Body of pancreas (tissue), 4 donors: ENCODE measurements at regions not wholly inside any gene's neighbourhood (a gene's known extent, or its start where the extent isn't known, plus 50 kb on each side); places are given as distances from the start of the nearest gene placed in this dataset.

Experiments
- ATAC-seq: fragments of 150-250 bp; one replicate; pipeline ENCODE4 v1.9.1; 2016
- DNase-seq, 4 donors: peaks; one replicate each; pipeline ENCODE4 v3.0.0-alpha.2; 2019
- H3K27ac ChIP-seq, 4 donors: fragments of 200-600 bp; sonication (generic); 1 replicate in 3 of 4; 2 replicates in 1 of 4; pipeline versions ENCODE4 v1.5.1 to v1.6.1; 2016 to 2019; ENCODE audit warnings: mild to moderate bottlenecking in 1 of 4, mixed read lengths in 1 of 4, moderate library complexity in 1 of 4
- H3K27me3 ChIP-seq, 2 donors: fragments of 200-600 bp; sonication (generic); one replicate each; pipeline ENCODE4 v1.6.0; 2016; ENCODE audit warnings: mild to moderate bottlenecking in 1 of 2
- H3K36me3 ChIP-seq, 2 donors: fragments of 200-600 bp; sonication (generic); replicated peaks in 1 of 2; 2 replicates each; pipeline ENCODE4 v1.5.1; 2016; ENCODE audit warnings: low read depth in 2 of 2; ENCODE audit not compliant: insufficient read depth in 1 of 2
- H3K4me1 ChIP-seq: fragments of 200-600 bp; sonication (generic); one replicate; pipeline ENCODE4 v1.6.0; 2016
- H3K4me3 ChIP-seq, 2 donors: fragments of 200-600 bp; sonication (generic); 1 replicate in 1 of 2; 2 replicates in 1 of 2; pipeline ENCODE4 v1.5.1; 2016 to 2019
- H3K9me3 ChIP-seq, 3 donors: fragments of 200-600 bp; sonication (generic); 1 replicate in 2 of 3; 2 replicates in 1 of 3; pipeline ENCODE4 v1.5.1; 2016
- POLR2A ChIP-seq, 3 donors: fragments of 450-650 bp; IDR thresholded peaks; one replicate each; pipeline ENCODE4 v1.6.1; 2016; ENCODE audit warnings: antibody characterized with exemption in 3 of 3, mild to moderate bottlenecking in 2 of 3
- WGBS, 2 donors: methylation state at CpG; one replicate each; pipeline ENCODE4 v1.1.5; 2017; 5-methylcytosine and 5-hydroxymethylcytosine counted together
- intact Hi-C: fragments of 100-400 bp; cut with DNase I; formaldehyde crosslinking; loops from one replicate; pipeline ENCODE4 v1.15.1; 2023
- TF ChIP-seq, protein P1 (sequence below), 7 experiments: fragments of 450-650 bp in 4 of 7; fragments of 200-600 bp in 3 of 7; sonication (generic) in 3 of 7; IDR thresholded peaks; one replicate each; pipeline ENCODE4 v1.5.1; 2016 to 2019; ENCODE audit warnings: antibody characterized with exemption in 7 of 7

DNA sequence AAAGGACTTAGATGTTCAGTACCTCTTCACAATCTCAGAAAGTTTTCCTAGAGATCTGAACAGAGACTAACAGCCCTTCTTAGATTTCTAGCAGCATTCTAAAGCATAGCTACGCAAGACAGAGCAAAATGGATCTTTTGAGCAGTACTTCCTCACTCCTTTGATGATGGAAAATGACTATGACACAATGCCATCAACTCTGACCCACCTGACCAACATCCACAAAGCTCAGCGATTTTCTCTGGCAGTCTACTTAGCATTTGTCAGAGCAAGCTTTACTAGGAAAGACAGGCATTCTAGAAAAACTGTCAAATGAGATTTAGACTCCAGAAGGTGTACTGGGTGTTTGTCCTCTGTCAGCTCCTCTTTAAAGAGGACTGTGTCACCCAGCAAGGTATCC is 180.9 kb upstream of the ACVR2A start:
- DNase-seq, result no peak
- ATAC-seq, result no peak
- Histone ChIP-seq H3K4me1 (no peaks in the 10 kb centered on the region), H3K36me3 (no peaks in the 10 kb centered on the region), H3K27me3 (no peaks in the 10 kb centered on the region), H3K4me3 (no peak overlapping the region), H3K27ac (no peak overlapping the region), H3K9me3 (no peaks in the 10 kb centered on the region)
- TF ChIP-seq, protein P1, sequence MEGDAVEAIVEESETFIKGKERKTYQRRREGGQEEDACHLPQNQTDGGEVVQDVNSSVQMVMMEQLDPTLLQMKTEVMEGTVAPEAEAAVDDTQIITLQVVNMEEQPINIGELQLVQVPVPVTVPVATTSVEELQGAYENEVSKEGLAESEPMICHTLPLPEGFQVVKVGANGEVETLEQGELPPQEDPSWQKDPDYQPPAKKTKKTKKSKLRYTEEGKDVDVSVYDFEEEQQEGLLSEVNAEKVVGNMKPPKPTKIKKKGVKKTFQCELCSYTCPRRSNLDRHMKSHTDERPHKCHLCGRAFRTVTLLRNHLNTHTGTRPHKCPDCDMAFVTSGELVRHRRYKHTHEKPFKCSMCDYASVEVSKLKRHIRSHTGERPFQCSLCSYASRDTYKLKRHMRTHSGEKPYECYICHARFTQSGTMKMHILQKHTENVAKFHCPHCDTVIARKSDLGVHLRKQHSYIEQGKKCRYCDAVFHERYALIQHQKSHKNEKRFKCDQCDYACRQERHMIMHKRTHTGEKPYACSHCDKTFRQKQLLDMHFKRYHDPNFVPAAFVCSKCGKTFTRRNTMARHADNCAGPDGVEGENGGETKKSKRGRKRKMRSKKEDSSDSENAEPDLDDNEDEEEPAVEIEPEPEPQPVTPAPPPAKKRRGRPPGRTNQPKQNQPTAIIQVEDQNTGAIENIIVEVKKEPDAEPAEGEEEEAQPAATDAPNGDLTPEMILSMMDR (IDR thresholded peaks at IDR 0.05), result no peak
- TF ChIP-seq POLR2A (IDR thresholded peaks at IDR 0.05), result no peak
- intact Hi-C loops, result no loop called here
- WGBS, 2 donors, result 56 to 73% methylated on average over 2 of the region's 2 CpGs

DNA sequence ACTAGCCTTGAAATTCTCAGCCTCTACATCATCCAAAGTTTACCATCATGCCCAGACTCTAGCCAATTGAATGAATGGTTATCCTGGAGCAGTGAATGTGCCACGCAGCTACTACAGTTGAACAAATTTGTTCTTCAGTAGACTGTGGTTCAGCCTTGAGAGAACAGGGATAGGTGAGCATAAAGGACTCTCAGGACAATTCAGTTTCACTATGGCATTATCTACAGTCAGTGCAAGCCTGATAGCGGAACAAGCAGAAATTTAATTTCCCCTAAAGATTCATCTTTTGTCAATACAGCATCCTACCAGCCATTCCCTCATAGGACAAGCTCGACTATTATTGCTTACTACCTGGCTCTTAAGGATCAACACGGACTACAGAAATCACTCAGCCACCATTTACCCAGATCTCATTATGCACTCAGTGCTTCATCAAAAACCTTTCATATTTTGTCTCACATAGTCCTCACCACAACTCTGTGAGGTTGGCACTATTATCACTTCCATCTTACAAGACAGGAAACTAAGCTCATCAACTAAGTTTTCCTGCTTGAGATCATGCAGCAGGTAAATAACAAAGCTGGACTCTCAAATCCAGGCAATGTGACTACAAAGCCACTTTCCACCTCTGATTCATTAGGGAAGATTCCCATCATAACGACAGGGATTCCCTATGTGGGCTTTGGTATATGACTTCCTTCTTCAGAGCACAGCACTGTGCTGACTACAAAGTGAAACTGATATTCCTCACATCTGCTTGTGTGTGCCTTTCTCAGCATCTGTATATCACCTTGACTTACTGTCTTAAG is 181.5 kb upstream of the ACVR2A start:
- Histone ChIP-seq H3K36me3 (no peaks in the 10 kb centered on the region), H3K9me3 (no peaks in the 10 kb centered on the region), H3K4me3 (no peak overlapping the region), H3K27me3 (no peaks in the 10 kb centered on the region), H3K4me1 (no peaks in the 10 kb centered on the region), H3K27ac (no peak overlapping the region)
- ATAC-seq (no peak), DNase-seq (no peak)
- intact Hi-C loops, result no loop called here
- 58 to 68% methylated on average over 5 of the region's 5 CpGs for WGBS, 2 donors
- TF ChIP-seq POLR2A (IDR thresholded peaks at IDR 0.05), result no peak
- TF ChIP-seq, protein P1 (IDR thresholded peaks at IDR 0.05), result no peak

DNA sequence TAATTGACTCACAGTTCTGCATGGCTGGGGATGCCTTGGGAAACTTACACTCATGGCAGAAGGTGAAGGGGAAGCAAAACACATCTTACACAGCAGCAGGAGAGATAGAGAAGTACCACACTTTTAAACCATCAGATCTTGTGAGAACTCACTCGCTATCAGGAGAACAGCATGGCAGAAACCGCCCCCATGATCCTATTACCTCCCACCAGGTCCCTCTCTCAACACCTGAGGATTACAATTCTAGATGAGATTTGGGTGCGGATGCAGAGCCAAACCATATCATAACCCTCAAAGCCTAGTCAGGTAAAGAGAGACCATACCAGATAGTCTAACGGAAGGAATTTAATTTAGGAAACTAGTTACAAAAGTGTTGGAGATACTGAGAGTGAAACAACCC is 182.6 kb upstream of the ACVR2A start:
- 85 to 95% methylated on average over 4 of the region's 4 CpGs for WGBS, 2 donors
- no peak for DNase-seq
- no peak overlapping the region for H3K4me3 ChIP-seq
- no peak overlapping the region for H3K27ac ChIP-seq
- TF ChIP-seq, protein P1 (IDR thresholded peaks at IDR 0.05), result no peak
- no peaks in the 10 kb centered on the region for H3K27me3 ChIP-seq
- no peak for ATAC-seq
- H3K4me1 ChIP-seq, result no peaks in the 10 kb centered on the region
- H3K36me3 ChIP-seq, result no peaks in the 10 kb centered on the region
- intact Hi-C loops, result no loop called here
- H3K9me3 ChIP-seq, result no peaks in the 10 kb centered on the region

DNA sequence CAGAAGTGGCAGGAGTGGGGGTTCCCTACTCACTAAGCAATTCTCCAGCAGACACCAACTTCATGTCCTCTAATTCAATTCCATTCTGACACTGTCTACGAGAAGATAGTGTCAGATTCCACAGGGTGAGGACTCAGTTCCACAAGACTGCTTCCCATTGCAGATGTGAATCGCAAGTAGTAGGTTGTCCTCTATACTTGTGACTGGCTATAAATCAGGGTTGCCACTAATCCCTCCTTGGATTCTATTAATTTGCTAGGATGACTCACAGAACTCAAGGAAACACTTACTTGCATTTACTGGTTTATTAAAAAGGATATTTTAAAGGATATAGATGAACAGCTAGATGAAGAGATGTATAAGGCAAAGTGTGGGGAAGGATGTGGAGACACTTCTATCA is 184.1 kb upstream of the ACVR2A start:
- no peak for TF ChIP-seq POLR2A (IDR thresholded peaks at IDR 0.05)
- H3K9me3 ChIP-seq, result no peaks in the 10 kb centered on the region
- intact Hi-C loops, result no loop called here
- 83 to 87% methylated on average over 2 of the region's 2 CpGs for WGBS, 2 donors
- ATAC-seq, result no peak
- H3K27me3 ChIP-seq, result no peaks in the 10 kb centered on the region
- H3K36me3 ChIP-seq, result no peaks in the 10 kb centered on the region
- no peak for DNase-seq
- no peaks in the 10 kb centered on the region for H3K4me1 ChIP-seq
- no peak overlapping the region for H3K4me3 ChIP-seq
- no peak overlapping the region for H3K27ac ChIP-seq

DNA sequence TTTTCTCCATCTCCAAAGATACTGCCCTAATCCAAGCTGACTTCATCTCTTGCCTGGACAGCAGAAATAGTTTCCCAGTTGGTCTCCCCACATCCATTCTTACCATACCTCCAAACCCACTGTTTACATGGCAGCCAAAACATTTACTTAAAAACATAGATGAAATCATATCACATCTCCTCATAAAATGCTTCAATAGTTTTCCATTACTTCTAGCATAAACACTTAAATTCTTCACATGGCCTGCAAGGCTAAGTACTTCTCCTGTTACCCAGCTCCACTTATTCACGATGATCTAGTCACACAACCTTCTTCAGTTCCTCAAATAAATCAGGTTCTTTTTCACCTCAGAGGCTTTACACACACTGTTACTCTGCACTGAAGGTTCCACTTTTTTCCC is 185.8 kb upstream of the ACVR2A start:
- Histone ChIP-seq H3K4me3 (no peak overlapping the region), H3K27me3 (no peaks in the 10 kb centered on the region), H3K27ac (no peak overlapping the region), H3K36me3 (no peaks in the 10 kb centered on the region), H3K9me3 (no peaks in the 10 kb centered on the region), H3K4me1 (no peaks in the 10 kb centered on the region)
- intact Hi-C loops, result no loop called here
- 88% methylated on average over 1 of the region's 1 CpG for WGBS, 2 donors
- DNase-seq, result no peak
- no peak for ATAC-seq
- no peak for TF ChIP-seq POLR2A (IDR thresholded peaks at IDR 0.05)
- TF ChIP-seq, protein P1 (IDR thresholded peaks at IDR 0.05), result no peak
